CD4-positive, alpha-beta T cell treated with Interleukin-2 at 100 ng/mL for 4 hours (primary cell): ENCODE measurements at regions not wholly inside any gene's neighbourhood (a gene's known extent, or its start where the extent isn't known, plus 50 kb on each side); places are given as distances from the start of the nearest gene placed in this dataset.

Source experiments
- DNase-seq: peaks from one replicate; pipeline ENCODE4 v3.0.0-alpha.2; 2020; ENCODE audit warnings: low spot score

DNA sequence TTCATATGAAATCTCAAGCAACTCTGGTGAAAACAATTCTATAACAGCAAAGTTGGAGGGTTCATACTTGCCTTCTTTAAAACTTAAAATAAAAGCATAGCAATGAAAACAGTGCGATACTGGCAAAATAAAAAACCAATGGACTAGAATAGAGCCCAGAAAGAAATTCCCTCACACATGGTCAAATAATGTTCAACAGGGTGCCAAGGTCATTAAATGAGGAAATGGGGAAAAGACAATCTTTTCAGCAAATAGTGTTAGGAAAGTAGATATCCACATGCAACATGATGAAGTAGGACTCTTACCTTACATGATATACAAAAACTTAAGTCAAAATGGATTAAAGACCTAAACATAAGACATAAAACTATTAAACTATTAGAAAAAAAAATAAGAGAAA, 970.2 kb upstream of the AGA start:
- DNase-seq = no peak

GRCh38 chr4:178414042-178414441, 971.8 kb upstream of the AGA start:
- no peak for DNase-seq

- DNase-seq = no peak
Observed at GRCh38 chr4:178414881-178415446, 972.7 kb upstream of the AGA start.

DNA sequence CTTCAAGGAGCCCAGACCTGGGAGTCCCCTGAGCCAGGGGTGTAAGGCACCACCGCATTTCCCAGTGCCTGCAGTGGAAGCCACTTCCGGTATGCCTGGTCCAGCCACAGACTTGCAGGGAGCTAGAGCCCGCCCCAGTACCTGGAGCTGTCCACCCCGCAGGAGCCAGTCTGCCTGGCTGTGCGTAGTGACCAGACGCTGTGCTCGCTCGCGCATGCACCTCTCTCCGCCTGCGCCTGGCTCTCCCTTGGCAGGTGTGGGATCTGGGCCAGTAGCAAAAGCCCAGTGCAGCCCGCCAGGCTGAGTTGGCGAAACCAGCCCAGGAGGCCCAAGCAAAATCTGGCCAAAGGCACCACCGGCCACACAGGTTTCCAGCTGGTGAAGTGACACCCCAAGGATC, 973.7 kb upstream of the AGA start:
- no peak for DNase-seq

GRCh38 chr4:178423366-178423765, 981.1 kb upstream of the AGA start:
- DNase-seq = no peak

DNA sequence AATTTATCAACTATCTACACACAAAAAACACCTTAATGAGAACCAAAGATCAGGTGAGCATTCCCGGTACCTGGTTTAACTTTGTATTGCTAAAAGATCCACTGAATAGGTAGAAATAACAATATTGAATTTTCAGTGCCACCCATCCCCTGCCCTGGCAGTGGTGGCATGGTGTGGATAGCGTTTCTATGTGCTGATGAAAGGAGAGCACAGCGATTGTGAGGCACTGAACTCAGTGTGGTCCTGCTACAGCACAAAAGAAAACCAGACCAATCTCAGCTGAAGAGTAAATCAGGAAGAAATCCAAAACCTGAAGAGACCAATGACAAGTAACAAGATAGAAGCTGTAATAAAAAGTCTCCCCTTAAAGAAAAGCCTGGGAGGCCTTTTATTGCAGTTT, 984.6 kb upstream of the AGA start:
- DNase-seq = no peak

- no peak for DNase-seq
Observed at GRCh38 chr4:178427663-178428062, 985.4 kb upstream of the AGA start.

DNA sequence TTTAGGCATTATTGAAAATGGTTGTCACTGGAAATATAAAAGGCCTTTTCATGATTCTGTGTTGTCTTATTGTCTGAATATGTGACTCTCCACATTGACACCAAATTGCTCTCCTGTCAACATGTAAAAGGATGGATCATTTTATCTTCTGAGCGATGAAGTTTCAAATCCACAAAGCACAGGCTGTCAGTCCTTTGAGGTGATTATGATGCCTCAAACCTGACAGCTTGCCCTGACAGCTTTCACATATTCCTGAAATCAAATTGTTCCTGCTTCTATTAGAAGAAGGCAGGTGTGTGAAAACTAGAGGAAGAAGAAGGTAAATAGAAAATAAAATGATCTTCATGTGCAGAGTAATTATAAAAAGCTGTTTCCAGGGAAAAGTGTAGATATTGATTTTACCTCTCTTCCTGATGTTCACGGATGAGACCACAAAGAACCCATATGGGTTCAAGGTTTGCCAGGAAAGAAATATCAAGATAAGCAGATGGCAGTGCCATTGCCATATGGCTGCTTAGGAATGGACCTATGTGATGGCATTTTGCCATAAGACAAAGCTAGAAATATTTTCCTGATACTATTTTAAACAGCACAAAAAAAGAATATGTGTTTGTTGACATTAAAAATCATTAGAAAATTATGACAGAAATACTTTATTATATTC, 1006.3 kb upstream of the AGA start:
- no peak for DNase-seq

- no peak for DNase-seq
Observed at GRCh38 chr4:178450614-178451013, 1008.4 kb upstream of the AGA start.

DNA sequence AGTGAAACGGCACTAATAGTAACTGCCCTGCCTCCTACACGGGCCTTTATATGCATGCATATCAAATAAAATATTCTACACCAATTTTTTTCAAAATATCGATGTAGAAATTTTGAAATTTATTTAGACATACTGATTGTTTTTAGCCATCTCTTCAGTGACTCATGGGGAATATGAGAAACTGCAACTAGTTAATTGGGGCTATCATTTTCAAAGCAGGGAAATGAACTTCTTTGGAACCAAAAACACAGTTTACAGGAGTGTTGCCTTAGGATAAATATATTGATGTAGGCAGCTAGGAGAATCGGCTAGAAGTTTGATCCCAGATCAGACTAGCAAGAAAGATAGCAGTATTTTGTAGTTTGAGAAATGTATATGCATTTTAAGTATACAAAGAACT, 1010.8 kb upstream of the AGA start:
- no peak for DNase-seq

GRCh38 chr4:178457286-178457685, 1015.0 kb upstream of the AGA start:
- no peak for DNase-seq

DNA sequence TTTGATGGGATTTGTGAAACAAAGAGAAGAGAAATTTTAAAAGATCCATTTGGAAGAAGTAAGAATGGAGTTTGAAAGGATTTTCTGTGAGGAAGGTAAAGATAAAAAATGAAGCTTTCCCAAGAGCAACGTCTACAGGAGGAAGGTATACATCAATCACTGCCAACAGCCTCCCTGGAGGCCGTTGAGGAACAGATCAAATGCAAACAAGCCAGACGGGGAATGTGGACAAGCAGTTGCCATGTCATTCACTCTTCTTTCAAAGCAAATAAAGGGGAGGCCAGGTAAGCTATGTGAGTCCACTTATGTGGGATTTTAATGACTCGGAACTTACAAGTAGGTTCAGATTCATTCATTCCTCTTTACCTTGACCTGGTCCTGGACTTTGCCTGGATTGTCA, 1020.5 kb upstream of the AGA start:
- DNase-seq = no peak

GRCh38 chr4:178463747-178464146, 1021.5 kb upstream of the AGA start:
- DNase-seq = no peak

- DNase-seq = no peak
Observed at GRCh38 chr4:178470996-178471784, 1029.0 kb upstream of the AGA start.

- no peak for DNase-seq
Observed at GRCh38 chr4:178471994-178472393, 1029.8 kb upstream of the AGA start.

DNA sequence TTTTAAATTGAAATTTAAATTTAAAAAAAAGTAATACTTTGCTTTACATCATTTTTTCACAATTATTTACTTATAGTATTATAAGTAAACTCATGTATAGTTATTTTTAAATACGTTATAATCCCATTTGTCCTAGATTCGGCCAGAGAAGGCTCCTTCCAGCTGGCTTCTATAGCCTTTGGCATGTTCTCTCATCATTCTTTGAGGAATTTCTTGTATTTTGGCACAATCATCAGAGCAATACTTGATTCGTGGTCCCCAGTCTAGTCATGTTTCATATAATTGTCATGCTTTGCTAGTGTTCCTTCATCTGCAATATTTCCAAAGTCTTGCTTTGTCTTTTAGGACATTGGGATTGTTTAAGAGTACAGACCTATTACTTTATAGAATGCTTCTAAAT, 1037.9 kb upstream of the AGA start:
- DNase-seq = no peak

DNA sequence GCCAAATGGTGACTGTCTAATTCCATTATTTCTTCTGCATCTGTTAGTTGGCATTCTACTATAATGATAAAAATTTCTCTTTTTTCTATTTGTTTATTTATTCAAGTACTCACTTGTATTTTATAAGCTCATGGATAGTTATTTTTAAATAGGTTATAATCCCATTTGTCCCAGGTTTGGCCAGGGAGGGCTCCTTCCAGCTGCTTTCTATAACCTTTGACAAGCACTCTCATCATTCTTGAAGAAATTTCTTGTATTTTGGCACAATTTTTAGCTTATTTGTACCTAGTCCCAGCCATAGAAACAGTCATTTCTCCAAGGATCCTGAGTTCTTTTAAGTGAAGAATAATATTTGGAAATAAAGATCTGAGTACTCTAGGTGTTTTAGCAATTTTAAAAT, 1038.6 kb upstream of the AGA start:
- DNase-seq = no peak

DNA sequence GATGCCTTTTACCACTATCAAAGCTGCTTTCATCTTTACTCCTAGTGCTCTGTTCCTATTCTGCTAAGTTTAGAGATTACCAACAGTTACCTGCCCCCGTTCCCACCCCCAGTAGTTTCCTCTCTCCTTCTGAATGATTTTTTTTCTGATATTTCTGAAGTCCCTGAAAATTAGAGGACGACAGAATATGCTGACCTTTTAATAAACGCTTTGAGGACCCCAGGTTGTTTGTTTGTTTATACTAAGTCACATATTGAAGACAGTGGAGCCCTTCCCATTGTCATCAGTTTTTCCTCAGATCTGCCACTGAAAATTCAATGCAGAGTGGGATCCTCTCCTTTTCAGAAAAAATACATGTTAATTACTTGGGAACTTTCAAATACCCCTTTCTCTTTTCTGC, 1039.3 kb upstream of the AGA start:
- no peak for DNase-seq

- no peak for DNase-seq
Observed at GRCh38 chr4:178523038-178523437, 1080.8 kb upstream of the AGA start.

- no peak for DNase-seq
Observed at GRCh38 chr4:178535939-178536579, 1093.8 kb upstream of the AGA start.

DNA sequence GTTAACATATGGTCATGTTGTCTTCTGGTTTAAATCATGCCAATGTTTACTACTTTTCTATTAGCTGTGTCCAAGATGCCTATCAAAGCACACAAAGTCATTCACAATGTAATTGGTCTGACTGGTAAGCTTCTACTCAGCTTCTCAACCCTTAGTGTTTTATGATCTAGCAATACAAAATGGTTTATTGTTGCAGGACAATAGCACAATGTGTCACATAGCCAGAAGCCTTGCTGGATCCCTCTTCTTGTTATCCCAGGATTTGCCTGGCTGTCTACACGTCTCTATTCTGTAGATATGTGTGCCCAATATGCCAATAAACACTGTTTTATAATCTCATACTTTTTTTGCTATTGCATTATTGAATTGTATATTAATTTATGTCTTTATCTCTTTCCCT, 1111.0 kb upstream of the AGA start:
- no peak for DNase-seq

- no peak for DNase-seq
Observed at GRCh38 chr4:178554352-178554751, 1112.1 kb upstream of the AGA start.

GRCh38 chr4:178556796-178557195, 1114.6 kb upstream of the AGA start:
- no peak for DNase-seq
